Mammary epithelial cell (primary cell): ENCODE measurements at regions not wholly inside any gene's neighbourhood (a gene's known extent, or its start where the extent isn't known, plus 50 kb on each side); places are given as distances from the start of the nearest gene placed in this dataset.

Experiments
- EZH2 ChIP-seq: IDR thresholded peaks from 2 replicates; pipeline ENCODE4 v1.6.1; 2012; ENCODE audit warnings: low read length, inconsistent platforms, borderline replicate concordance
- TF ChIP-seq, protein P1 (sequence below), 2 donors: IDR thresholded peaks in 1 of 2; conservative IDR thresholded peaks in 1 of 2; 2 replicates each; pipeline ENCODE4 v1.5.1; 2011 to 2012; ENCODE audit warnings: inconsistent platforms in 2 of 2, low read length in 2 of 2, mild to moderate bottlenecking in 2 of 2, control low read depth in 1 of 2, low read depth in 1 of 2; ENCODE audit not compliant: insufficient read depth in 1 of 2; ENCODE audit errors: extremely low read depth in 1 of 2

DNA sequence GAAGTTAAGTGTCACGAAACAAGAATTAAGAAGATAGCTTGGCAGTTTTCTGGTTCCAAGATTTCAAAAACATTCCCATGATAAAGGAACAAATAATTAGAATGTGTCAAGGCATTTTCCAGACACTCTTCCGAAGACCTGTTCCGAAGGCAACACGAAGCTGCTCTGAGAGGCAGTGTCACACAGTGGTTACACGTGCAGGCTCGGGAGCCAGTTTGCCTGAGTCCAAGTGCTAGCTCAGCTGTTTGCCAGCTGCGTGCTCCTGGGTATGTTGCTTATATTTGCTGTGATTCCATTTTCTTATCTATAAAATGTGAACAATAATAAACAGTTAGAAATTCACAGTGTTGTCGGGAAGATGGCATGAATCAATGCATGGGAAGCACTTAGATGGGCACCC lies 217.9 kb upstream of the GRIP1 start:
- TF ChIP-seq, protein P1, sequence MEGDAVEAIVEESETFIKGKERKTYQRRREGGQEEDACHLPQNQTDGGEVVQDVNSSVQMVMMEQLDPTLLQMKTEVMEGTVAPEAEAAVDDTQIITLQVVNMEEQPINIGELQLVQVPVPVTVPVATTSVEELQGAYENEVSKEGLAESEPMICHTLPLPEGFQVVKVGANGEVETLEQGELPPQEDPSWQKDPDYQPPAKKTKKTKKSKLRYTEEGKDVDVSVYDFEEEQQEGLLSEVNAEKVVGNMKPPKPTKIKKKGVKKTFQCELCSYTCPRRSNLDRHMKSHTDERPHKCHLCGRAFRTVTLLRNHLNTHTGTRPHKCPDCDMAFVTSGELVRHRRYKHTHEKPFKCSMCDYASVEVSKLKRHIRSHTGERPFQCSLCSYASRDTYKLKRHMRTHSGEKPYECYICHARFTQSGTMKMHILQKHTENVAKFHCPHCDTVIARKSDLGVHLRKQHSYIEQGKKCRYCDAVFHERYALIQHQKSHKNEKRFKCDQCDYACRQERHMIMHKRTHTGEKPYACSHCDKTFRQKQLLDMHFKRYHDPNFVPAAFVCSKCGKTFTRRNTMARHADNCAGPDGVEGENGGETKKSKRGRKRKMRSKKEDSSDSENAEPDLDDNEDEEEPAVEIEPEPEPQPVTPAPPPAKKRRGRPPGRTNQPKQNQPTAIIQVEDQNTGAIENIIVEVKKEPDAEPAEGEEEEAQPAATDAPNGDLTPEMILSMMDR (conservative IDR thresholded peaks at IDR 0.05 in 1 of 2, IDR thresholded peaks at IDR 0.05 in 1 of 2; ENCODE audit: extremely low read depth in 1 of 2, insufficient read depth in 1 of 2, low read depth in 1 of 2, low read length in 2 of 2), result no peak
- no peak for TF ChIP-seq EZH2
